ENCODE measurements at regions not wholly inside any gene's neighbourhood (a gene's known extent, or its start where the extent isn't known, plus 50 kb on each side); places are given as distances from the start of the nearest gene placed in this dataset.

- TF ChIP-seq SIN3A (IDR thresholded peaks at IDR 0.05; ENCODE audit: borderline replicate concordance, insufficient read depth, low read length) (0 out of 2 replicates have a peak, but pooled peaks have one; percentile 33), FOXP2 (optimal IDR thresholded peaks at IDR 0.05; ENCODE audit: borderline replicate concordance, extremely low read depth, extremely low read length, insufficient read depth) (peak; percentile 57), POLR2AphosphoS5 (IDR thresholded peaks at IDR 0.05; ENCODE audit: low read depth, low read length) (peak; percentile 69; the same call in 1 of the 2 replicates), REST (IDR thresholded peaks at IDR 0.05; ENCODE audit: insufficient read depth in 1 of 2, low read depth in 2 of 2, low read length in 2 of 2) (no peak), TAF1 (IDR thresholded peaks at IDR 0.05; ENCODE audit: borderline replicate concordance, insufficient read depth, low read length) (no peak)
Measured at GRCh38 chr2:61764035-61764800, 89.6 kb downstream of the FAM161A start.

GRCh38 chr2:61763605-61764034 lies 90.2 kb downstream of the FAM161A start:
- TF ChIP-seq REST (IDR thresholded peaks at IDR 0.05; ENCODE audit: insufficient read depth in 1 of 2, low read depth in 2 of 2, low read length in 2 of 2) (no peak; a peak in 1 of 4 replicates), FOXP2 (optimal IDR thresholded peaks at IDR 0.05; ENCODE audit: borderline replicate concordance, extremely low read depth, extremely low read length, insufficient read depth) (no peak), TAF1 (IDR thresholded peaks at IDR 0.05; ENCODE audit: borderline replicate concordance, insufficient read depth, low read length) (0 out of 2 replicates have a peak, but pooled peaks have one; percentile 3), POLR2AphosphoS5 (IDR thresholded peaks at IDR 0.05; ENCODE audit: low read depth, low read length) (no peak), SIN3A (IDR thresholded peaks at IDR 0.05; ENCODE audit: borderline replicate concordance, insufficient read depth, low read length) (no peak; the same call in 1 of the 2 replicates)

- no peak for TF ChIP-seq REST (IDR thresholded peaks at IDR 0.05; ENCODE audit: insufficient read depth in 1 of 2, low read depth in 2 of 2, low read length in 2 of 2)
- no peak for TF ChIP-seq TAF1 (IDR thresholded peaks at IDR 0.05; ENCODE audit: borderline replicate concordance, insufficient read depth, low read length)
- no peak for TF ChIP-seq FOXP2 (optimal IDR thresholded peaks at IDR 0.05; ENCODE audit: borderline replicate concordance, extremely low read depth, extremely low read length, insufficient read depth)
- no peak for TF ChIP-seq SIN3A (IDR thresholded peaks at IDR 0.05; ENCODE audit: borderline replicate concordance, insufficient read depth, low read length)
- TF ChIP-seq POLR2AphosphoS5 (IDR thresholded peaks at IDR 0.05; ENCODE audit: low read depth, low read length), result no peak
Measured at GRCh38 chr2:61762292-61762691, 91.6 kb downstream of the FAM161A start.

GRCh38 chr2:61759718-61760117 lies 94.1 kb downstream of the FAM161A start:
- TF ChIP-seq SIN3A (IDR thresholded peaks at IDR 0.05; ENCODE audit: borderline replicate concordance, insufficient read depth, low read length) (no peak), TAF1 (IDR thresholded peaks at IDR 0.05; ENCODE audit: borderline replicate concordance, insufficient read depth, low read length) (no peak), FOXP2 (optimal IDR thresholded peaks at IDR 0.05; ENCODE audit: borderline replicate concordance, extremely low read depth, extremely low read length, insufficient read depth) (no peak), REST (IDR thresholded peaks at IDR 0.05; ENCODE audit: insufficient read depth in 1 of 2, low read depth in 2 of 2, low read length in 2 of 2) (no peak), POLR2AphosphoS5 (IDR thresholded peaks at IDR 0.05; ENCODE audit: low read depth, low read length) (no peak)

Measured in PFSK-1 (cell line).